ENCODE measurements at regions not wholly inside any gene's neighbourhood (a gene's known extent, or its start where the extent isn't known, plus 50 kb on each side); places are given as distances from the start of the nearest gene placed in this dataset.

DNA sequence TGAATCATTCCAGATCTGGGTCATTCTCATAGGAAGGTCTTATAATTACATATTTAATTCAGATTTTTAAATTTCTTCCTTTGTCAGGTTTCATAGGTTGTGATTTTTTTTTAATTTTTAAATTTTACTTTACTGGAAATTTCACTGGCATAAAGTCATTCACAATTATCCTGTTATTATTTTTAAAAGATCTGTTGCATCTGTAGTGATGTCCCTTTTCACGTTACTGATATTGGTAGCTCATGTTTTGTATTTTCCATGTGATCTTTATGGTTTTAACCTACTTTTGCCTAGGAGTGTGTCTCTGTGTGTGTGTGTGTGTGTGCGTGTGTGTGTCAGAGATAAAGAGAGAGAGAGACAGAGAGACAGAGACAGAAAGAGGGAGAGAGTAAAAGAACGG, 216.6 kb upstream of the KCNJ16 start:
- Histone ChIP-seq H3K79me2 (ENCODE audit: insufficient read depth, low read length) (no peaks in the 10 kb centered on the region), H3K27ac (ENCODE audit: low read depth, low read length) (no peak overlapping the region), H3K4me3 (ENCODE audit: insufficient read depth, low read length, poor library complexity, severe bottlenecking) (no peak overlapping the region), H3K27me3 (ENCODE audit: low read length) (no peaks in the 10 kb centered on the region), H3K4me2 (ENCODE audit: low read depth, low read length, poor library complexity, severe bottlenecking) (no peak overlapping the region), H3K9ac (ENCODE audit: low read length) (no peak overlapping the region), H3K36me3 (ENCODE audit: low read length) (0 out of 2 replicates have a peak, but pooled peaks cover 3% of the 10 kb centered on the region), H3K9me2 (replicated peaks; ENCODE audit: insufficient read depth, low read length) (no peaks in the 10 kb centered on the region), H3F3A (ENCODE audit: insufficient read depth) (no peaks in the 10 kb centered on the region), H3K9me3 (ENCODE audit: insufficient read depth, low read length) (peaks cover 15% of the 10 kb centered on the region; the same call in 1 of the 2 replicates), H4K20me1 (ENCODE audit: low read depth, low read length) (no peaks in the 10 kb centered on the region), H2AFZ (ENCODE audit: low read depth, low read length, severe bottlenecking) (no peak overlapping the region)
- TF ChIP-seq CTCF (IDR thresholded peaks at IDR 0.05; ENCODE audit: insufficient read depth, low read length, poor library complexity, severe bottlenecking) (no peak), EZH2phosphoT487 (conservative IDR thresholded peaks at IDR 0.05; ENCODE audit: low read length) (no peak)

- no peaks in the 10 kb centered on the region for H3K79me2 ChIP-seq (ENCODE audit: insufficient read depth, low read length)
- no peak overlapping the region for H2AFZ ChIP-seq (ENCODE audit: low read depth, low read length, severe bottlenecking)
- 0 out of 2 replicates have a peak, but pooled peaks cover 3% of the 10 kb centered on the region for H3K36me3 ChIP-seq (ENCODE audit: low read length)
- H3K27ac ChIP-seq (ENCODE audit: low read depth, low read length), result no peak overlapping the region
- H3K4me3 ChIP-seq (ENCODE audit: insufficient read depth, low read length, poor library complexity, severe bottlenecking), result no peak overlapping the region
- no peak overlapping the region for H3K4me2 ChIP-seq (ENCODE audit: low read depth, low read length, poor library complexity, severe bottlenecking)
- no peaks in the 10 kb centered on the region for H4K20me1 ChIP-seq (ENCODE audit: low read depth, low read length)
- H3K27me3 ChIP-seq (ENCODE audit: low read length), result no peaks in the 10 kb centered on the region
- H3K9me2 ChIP-seq (replicated peaks; ENCODE audit: insufficient read depth, low read length), result no peaks in the 10 kb centered on the region
- no peak for TF ChIP-seq CTCF (IDR thresholded peaks at IDR 0.05; ENCODE audit: insufficient read depth, low read length, poor library complexity, severe bottlenecking)
- no peak for TF ChIP-seq EZH2phosphoT487 (conservative IDR thresholded peaks at IDR 0.05; ENCODE audit: low read length)
- H3K9ac ChIP-seq (ENCODE audit: low read length), result no peak overlapping the region
- no peaks in the 10 kb centered on the region for H3F3A ChIP-seq (ENCODE audit: insufficient read depth)
- peaks cover 15% of the 10 kb centered on the region; the same call in 1 of the 2 replicates for H3K9me3 ChIP-seq (ENCODE audit: insufficient read depth, low read length)
These were observed 214.8 kb upstream of the KCNJ16 start for GRCh38 chr17:69860142-69860680.

GRCh38 chr17:69864462-69864861, 210.6 kb upstream of the KCNJ16 start:
- no peaks in the 10 kb centered on the region for H4K20me1 ChIP-seq (ENCODE audit: low read depth, low read length)
- no peak overlapping the region for H3K27ac ChIP-seq (ENCODE audit: low read depth, low read length)
- TF ChIP-seq EZH2phosphoT487 (conservative IDR thresholded peaks at IDR 0.05; ENCODE audit: low read length) (no peak), CTCF (IDR thresholded peaks at IDR 0.05; ENCODE audit: insufficient read depth, low read length, poor library complexity, severe bottlenecking) (no peak)
- no peaks in the 10 kb centered on the region for H3F3A ChIP-seq (ENCODE audit: insufficient read depth)
- no peaks in the 10 kb centered on the region for H3K79me2 ChIP-seq (ENCODE audit: insufficient read depth, low read length)
- no peak overlapping the region for H3K4me2 ChIP-seq (ENCODE audit: low read depth, low read length, poor library complexity, severe bottlenecking)
- H2AFZ ChIP-seq (ENCODE audit: low read depth, low read length, severe bottlenecking), result no peak overlapping the region
- no peak overlapping the region for H3K9ac ChIP-seq (ENCODE audit: low read length)
- no peaks in the 10 kb centered on the region for H3K27me3 ChIP-seq (ENCODE audit: low read length)
- no peak overlapping the region for H3K4me3 ChIP-seq (ENCODE audit: insufficient read depth, low read length, poor library complexity, severe bottlenecking)
- H3K36me3 ChIP-seq (ENCODE audit: low read length), result no peaks in the 10 kb centered on the region
- no peaks in the 10 kb centered on the region for H3K9me2 ChIP-seq (replicated peaks; ENCODE audit: insufficient read depth, low read length)
- no peaks in the 10 kb centered on the region; the same call in 1 of the 2 replicates for H3K9me3 ChIP-seq (ENCODE audit: insufficient read depth, low read length)

All from SU-DHL-6 (cell line).